Transverse colon (tissue), 4 donors: ENCODE measurements at regions not wholly inside any gene's neighbourhood (a gene's known extent, or its start where the extent isn't known, plus 50 kb on each side); places are given as distances from the start of the nearest gene placed in this dataset.

Experiments used
- DNase-seq: peaks from one replicate; pipeline ENCODE4 v3.0.0-alpha.2; 2019
- H3K27ac ChIP-seq, 4 donors: fragments of 200-600 bp; sonication (generic); 2 replicates each; pipeline ENCODE4 v1.5.1; 2016 to 2018; ENCODE audit warnings: inconsistent platforms in 4 of 4
- H3K27me3 ChIP-seq: fragments of 200-600 bp; sonication (generic); 2 replicates; pipeline ENCODE4 v1.5.1; 2017; ENCODE audit warnings: inconsistent platforms
- H3K36me3 ChIP-seq, 4 donors: fragments of 200-600 bp; sonication (generic); 2 replicates each; pipeline ENCODE4 v1.5.1; 2017 to 2019; ENCODE audit warnings: inconsistent platforms in 4 of 4
- H3K4me1 ChIP-seq, 4 donors: fragments of 200-600 bp; sonication (generic); 2 replicates each; pipeline ENCODE4 v1.5.1; 2017 to 2020; ENCODE audit warnings: inconsistent platforms in 4 of 4
- H3K4me3 ChIP-seq, 4 donors: fragments of 200-600 bp; sonication (generic); 1 replicate in 1 of 4; 2 replicates in 3 of 4; pipeline versions ENCODE4 v1.5.1 to v1.6.1; 2017 to 2019; ENCODE audit warnings: inconsistent platforms in 4 of 4
- H3K9me3 ChIP-seq, 2 donors: fragments of 200-600 bp; sonication (generic); 2 replicates each; pipeline ENCODE4 v1.5.1; 2017 to 2019; ENCODE audit warnings: inconsistent platforms in 2 of 2
- EP300 ChIP-seq: sonication (generic); formaldehyde crosslinking; IDR thresholded peaks from one replicate; pipeline ENCODE4 v1.6.1; 2017; ENCODE audit warnings: antibody characterized with exemption, low read depth
- POLR2A ChIP-seq: fragments of 450-650 bp; IDR thresholded peaks from one replicate; pipeline ENCODE4 v1.6.1; 2016; ENCODE audit warnings: antibody characterized with exemption, mild to moderate bottlenecking, moderate library complexity
- POLR2AphosphoS5 ChIP-seq, 3 donors: sonication (generic); formaldehyde crosslinking; IDR thresholded peaks; one replicate each; pipeline ENCODE4 v1.6.1; 2016; ENCODE audit warnings: antibody characterized with exemption in 3 of 3
- WGBS, 2 donors: methylation state at CpG; one replicate each; pipeline ENCODE4 v1.1.5; 2018; ENCODE audit warnings: low coverage in 1 of 2; 5-methylcytosine and 5-hydroxymethylcytosine counted together
- in situ Hi-C, 4 donors: fragments of 200-750 bp; cut with MboI; loops; one replicate each; pipeline versions ENCODE4 v1.15.0 to v1.15.1; 2017; ENCODE audit warnings: low sequenced_read_pairs in 3 of 4, low pct_ligation_motif_present in 1 of 4, low pct_unique_long_range_greater_than_20kb in 1 of 4
- intact Hi-C: fragments of 100-400 bp; cut with DNase I; formaldehyde crosslinking; loops from one replicate; pipeline ENCODE4 v1.15.1; 2023; ENCODE audit warnings: low total_unique reads
- TF ChIP-seq, protein P1 (sequence below), 5 experiments: fragments of 200-600 bp in 3 of 5; fragments of 450-650 bp in 2 of 5; sonication (generic) in 3 of 5; IDR thresholded peaks; 1 replicate in 2 of 5; 2 replicates in 3 of 5; pipeline ENCODE4 v1.5.1; 2016 to 2017; ENCODE audit warnings: antibody characterized with exemption in 5 of 5, inconsistent platforms in 3 of 5, mild to moderate bottlenecking in 2 of 5, moderate library complexity in 1 of 5

DNA sequence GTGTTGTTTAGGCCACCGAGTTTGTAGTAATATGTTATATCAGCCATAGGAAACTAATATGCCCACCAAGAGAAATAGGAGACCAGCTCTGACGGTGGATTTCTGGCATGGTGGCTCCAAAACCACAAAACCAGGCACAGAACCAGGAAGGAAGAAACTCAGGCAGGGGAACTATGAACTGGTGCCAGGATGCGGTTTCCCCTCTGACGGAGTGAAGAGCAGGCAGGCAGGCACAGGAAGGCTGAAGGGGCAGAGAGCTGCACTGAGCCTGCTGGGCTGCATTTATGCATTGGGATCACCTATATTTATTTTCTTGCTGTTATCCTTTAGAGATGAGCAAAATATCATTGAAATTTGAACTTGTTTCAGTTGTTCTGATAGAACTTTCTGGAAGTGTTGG is 479.4 kb downstream of the VRK1 start:
- in situ Hi-C loops (no loop called here), intact Hi-C loops (no loop called here)
- H3K27me3 ChIP-seq = no peaks in the 10 kb centered on the region
- H3K4me3 ChIP-seq = no peak overlapping the region
- H3K9me3 ChIP-seq = no peaks in the 10 kb centered on the region
- H3K4me1 ChIP-seq = no peaks in the 10 kb centered on the region
- DNase-seq = no peak
- H3K36me3 ChIP-seq = no peaks in the 10 kb centered on the region
- TF ChIP-seq, protein P1, sequence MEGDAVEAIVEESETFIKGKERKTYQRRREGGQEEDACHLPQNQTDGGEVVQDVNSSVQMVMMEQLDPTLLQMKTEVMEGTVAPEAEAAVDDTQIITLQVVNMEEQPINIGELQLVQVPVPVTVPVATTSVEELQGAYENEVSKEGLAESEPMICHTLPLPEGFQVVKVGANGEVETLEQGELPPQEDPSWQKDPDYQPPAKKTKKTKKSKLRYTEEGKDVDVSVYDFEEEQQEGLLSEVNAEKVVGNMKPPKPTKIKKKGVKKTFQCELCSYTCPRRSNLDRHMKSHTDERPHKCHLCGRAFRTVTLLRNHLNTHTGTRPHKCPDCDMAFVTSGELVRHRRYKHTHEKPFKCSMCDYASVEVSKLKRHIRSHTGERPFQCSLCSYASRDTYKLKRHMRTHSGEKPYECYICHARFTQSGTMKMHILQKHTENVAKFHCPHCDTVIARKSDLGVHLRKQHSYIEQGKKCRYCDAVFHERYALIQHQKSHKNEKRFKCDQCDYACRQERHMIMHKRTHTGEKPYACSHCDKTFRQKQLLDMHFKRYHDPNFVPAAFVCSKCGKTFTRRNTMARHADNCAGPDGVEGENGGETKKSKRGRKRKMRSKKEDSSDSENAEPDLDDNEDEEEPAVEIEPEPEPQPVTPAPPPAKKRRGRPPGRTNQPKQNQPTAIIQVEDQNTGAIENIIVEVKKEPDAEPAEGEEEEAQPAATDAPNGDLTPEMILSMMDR (IDR thresholded peaks at IDR 0.05) = no peak
- TF ChIP-seq POLR2AphosphoS5 (IDR thresholded peaks at IDR 0.05) = no peak
- no peak for TF ChIP-seq POLR2A
- 23 to 52% methylated on average over 4 of the region's 4 CpGs for WGBS, 2 donors
- no peak overlapping the region for H3K27ac ChIP-seq

DNA sequence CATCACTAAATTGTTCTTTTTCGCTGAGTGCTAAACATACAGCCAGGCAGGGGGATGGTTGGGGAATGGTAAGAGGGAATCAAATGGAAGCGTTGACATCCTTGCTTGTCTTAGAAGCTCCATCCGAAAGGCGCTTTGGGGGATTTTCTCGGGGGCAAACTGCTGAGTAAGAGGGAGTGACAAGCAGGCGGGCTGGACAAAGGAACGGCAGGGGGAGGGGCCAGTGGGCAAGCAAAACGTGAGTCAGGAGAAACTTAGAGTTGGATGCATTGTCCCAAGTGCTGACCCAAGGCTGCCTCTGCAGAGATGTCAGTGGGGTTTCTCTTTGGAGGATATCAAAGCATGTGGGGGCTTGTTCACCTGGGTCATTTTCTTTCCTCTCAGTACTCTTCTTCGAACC is 480.5 kb downstream of the VRK1 start:
- Histone ChIP-seq H3K4me3 (no peak overlapping the region), H3K9me3 (no peaks in the 10 kb centered on the region), H3K4me1 (no peaks in the 10 kb centered on the region), H3K36me3 (no peaks in the 10 kb centered on the region), H3K27me3 (no peaks in the 10 kb centered on the region), H3K27ac (no peak overlapping the region)
- no peak for TF ChIP-seq POLR2AphosphoS5 (IDR thresholded peaks at IDR 0.05)
- TF ChIP-seq EP300 = no peak
- TF ChIP-seq, protein P1 (IDR thresholded peaks at IDR 0.05) = no peak
- TF ChIP-seq POLR2A = no peak
- in situ Hi-C loops (no loop called here), intact Hi-C loops (no loop called here)
- DNase-seq = no peak
- WGBS, 2 donors = 37 to 44% methylated on average over 9 of the region's 9 CpGs

DNA sequence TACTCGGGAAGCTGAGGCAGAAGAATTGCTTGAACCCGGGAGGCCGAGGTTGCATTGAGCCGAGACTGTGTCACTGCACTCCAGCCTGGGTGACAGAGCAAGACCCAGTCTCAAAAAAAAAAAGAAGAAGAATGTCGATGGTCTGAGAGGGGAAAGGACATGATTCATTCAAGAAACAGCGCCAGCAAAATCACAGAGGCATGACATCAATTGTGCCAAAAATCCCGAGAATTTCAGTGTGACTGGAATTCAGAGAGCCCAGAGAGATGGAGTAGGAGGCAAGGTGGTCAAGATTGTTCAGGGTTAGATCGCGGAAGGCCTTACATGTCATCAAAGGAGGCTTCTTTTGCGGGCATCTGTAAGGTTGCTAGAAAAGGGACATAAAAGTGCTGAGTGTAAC is 483.3 kb downstream of the VRK1 start:
- H3K27me3 ChIP-seq = no peaks in the 10 kb centered on the region
- WGBS, 2 donors = 68 to 85% methylated on average over 7 to 10 of the region's 10 CpGs
- in situ Hi-C loops = no loop called here
- no peak overlapping the region for H3K4me3 ChIP-seq
- intact Hi-C loops = no loop called here
- no peaks in the 10 kb centered on the region for H3K4me1 ChIP-seq
- no peaks in the 10 kb centered on the region for H3K36me3 ChIP-seq
- TF ChIP-seq POLR2AphosphoS5 (IDR thresholded peaks at IDR 0.05) (no peak), POLR2A (no peak), EP300 (no peak)
- TF ChIP-seq, protein P1 (IDR thresholded peaks at IDR 0.05) = no peak
- H3K9me3 ChIP-seq = no peaks in the 10 kb centered on the region
- H3K27ac ChIP-seq = no peak overlapping the region
- DNase-seq = no peak

DNA sequence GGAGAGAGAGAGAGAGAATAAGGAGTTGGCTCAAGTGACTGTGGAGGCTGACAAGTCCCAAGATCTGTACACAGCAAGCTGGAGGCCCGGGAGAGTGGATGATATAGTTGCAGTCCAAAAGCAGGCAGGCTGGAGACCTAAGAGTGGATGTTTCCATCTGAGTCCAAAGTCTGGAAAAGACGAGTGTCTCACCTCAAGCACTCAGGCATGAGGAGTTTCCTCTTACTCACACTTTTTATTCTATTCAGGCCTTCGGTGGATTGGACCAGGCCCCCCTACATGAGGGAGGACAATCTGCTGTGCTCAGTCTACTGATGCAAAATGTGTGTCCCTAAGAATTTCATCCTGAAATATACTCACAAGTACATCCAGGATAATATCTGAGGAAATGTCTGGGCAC is 484.6 kb downstream of the VRK1 start:
- in situ Hi-C loops = no loop called here
- no peak for DNase-seq
- intact Hi-C loops = no loop called here

More for the DNA sequence above, 484.6 kb downstream of the VRK1 start:
- H3K27ac ChIP-seq = no peak overlapping the region
- WGBS, 2 donors = 60 to 69% methylated on average over 1 to 3 of the region's 3 CpGs
- H3K9me3 ChIP-seq = no peaks in the 10 kb centered on the region
- no peaks in the 10 kb centered on the region for H3K36me3 ChIP-seq
- H3K27me3 ChIP-seq = peaks cover 6% of the 10 kb centered on the region
- H3K4me1 ChIP-seq = no peaks in the 10 kb centered on the region
- H3K4me3 ChIP-seq = no peak overlapping the region
- TF ChIP-seq, protein P1 (IDR thresholded peaks at IDR 0.05) = no peak
- TF ChIP-seq POLR2A (no peak), EP300 (no peak), POLR2AphosphoS5 (IDR thresholded peaks at IDR 0.05) (no peak)
